ENCODE measurements at regions not wholly inside any gene's neighbourhood (a gene's known extent, or its start where the extent isn't known, plus 50 kb on each side); places are given as distances from the start of the nearest gene placed in this dataset.
"Not testable (repeated sequence)": the region's sequence is repeated elsewhere in the genome, so short reads cannot be mapped to it uniquely, and the experiment has no call there.

DNA sequence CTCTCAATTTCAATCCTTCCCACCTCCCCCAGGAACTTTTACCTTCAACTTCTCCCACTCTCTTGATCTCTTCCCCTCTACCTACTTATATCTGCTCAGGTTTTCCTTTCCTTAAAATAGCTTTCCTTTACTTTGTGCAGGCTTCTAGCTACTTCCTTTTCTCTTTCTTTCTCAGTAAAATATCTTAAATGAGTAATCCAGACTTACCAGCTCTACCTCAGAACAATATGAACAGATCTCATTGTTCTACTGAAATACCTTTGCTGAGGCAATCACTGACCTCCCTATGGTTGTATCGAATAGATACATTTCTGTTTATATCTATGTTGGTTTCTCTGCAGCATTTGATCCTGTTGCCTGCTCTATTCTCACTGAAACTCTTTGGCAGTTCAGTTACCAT is 86.7 kb upstream of the WDR44 start:
- no peak overlapping the region for H3K27ac ChIP-seq (ENCODE audit: low read depth in 1 of 2, low read length in 1 of 2)
- H3K4me1 ChIP-seq (ENCODE audit: control insufficient read depth in 2 of 2, insufficient read depth in 2 of 2, low read length in 2 of 2): no peaks in the 10 kb centered on the region
- H3K4me3 ChIP-seq (ENCODE audit: low read length in 2 of 2): no peak overlapping the region
- WGBS: 94% methylated on average over 1 of the region's 1 CpG
- H3K36me3 ChIP-seq (ENCODE audit: control insufficient read depth in 2 of 2, insufficient read depth in 2 of 2, low read length in 1 of 2): no peaks in the 10 kb centered on the region
- no peaks in the 10 kb centered on the region for H3K27me3 ChIP-seq (ENCODE audit: control insufficient read depth in 2 of 2, insufficient read depth in 1 of 2, low read length in 1 of 2)
- DNase-seq (ENCODE audit: low read depth in 6 of 9, low spot score in 9 of 9): no peak
- no peaks in the 10 kb centered on the region for H3K9me3 ChIP-seq (ENCODE audit: control insufficient read depth in 2 of 2, insufficient read depth in 1 of 2, low read length in 1 of 2)

DNA sequence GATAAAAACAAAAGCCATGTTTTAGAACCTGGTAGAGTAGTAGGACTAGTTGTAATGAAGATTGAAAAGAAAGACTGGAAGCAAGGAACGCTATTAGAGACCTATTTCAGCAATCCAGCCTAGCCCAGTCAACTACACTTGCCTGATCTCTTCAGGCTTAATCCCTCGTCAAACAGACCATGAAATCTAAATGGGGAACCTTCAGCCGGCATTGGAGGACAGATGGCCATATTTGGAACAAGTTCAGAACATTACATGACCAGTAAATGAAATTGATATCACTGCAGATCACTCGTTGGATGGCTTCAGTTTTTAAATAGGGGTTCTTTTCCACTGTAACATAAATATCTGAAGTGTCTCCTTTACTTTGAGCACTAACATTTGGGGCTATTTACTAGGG is 84.8 kb upstream of the WDR44 start:
- no peaks in the 10 kb centered on the region for H3K36me3 ChIP-seq (ENCODE audit: control insufficient read depth in 2 of 2, insufficient read depth in 2 of 2, low read length in 1 of 2)
- H3K27me3 ChIP-seq (ENCODE audit: control insufficient read depth in 2 of 2, insufficient read depth in 1 of 2, low read length in 1 of 2): no peaks in the 10 kb centered on the region
- no peaks in the 10 kb centered on the region for H3K4me1 ChIP-seq (ENCODE audit: control insufficient read depth in 2 of 2, insufficient read depth in 2 of 2, low read length in 2 of 2)
- H3K4me3 ChIP-seq (ENCODE audit: low read length in 2 of 2): no peak overlapping the region
- 91% methylated on average over 4 of the region's 4 CpGs for WGBS
- no peaks in the 10 kb centered on the region for H3K9me3 ChIP-seq (ENCODE audit: control insufficient read depth in 2 of 2, insufficient read depth in 1 of 2, low read length in 1 of 2)
- H3K27ac ChIP-seq (ENCODE audit: low read depth in 1 of 2, low read length in 1 of 2): no peak overlapping the region
- no peak for DNase-seq (ENCODE audit: low read depth in 6 of 9, low spot score in 9 of 9)

DNA sequence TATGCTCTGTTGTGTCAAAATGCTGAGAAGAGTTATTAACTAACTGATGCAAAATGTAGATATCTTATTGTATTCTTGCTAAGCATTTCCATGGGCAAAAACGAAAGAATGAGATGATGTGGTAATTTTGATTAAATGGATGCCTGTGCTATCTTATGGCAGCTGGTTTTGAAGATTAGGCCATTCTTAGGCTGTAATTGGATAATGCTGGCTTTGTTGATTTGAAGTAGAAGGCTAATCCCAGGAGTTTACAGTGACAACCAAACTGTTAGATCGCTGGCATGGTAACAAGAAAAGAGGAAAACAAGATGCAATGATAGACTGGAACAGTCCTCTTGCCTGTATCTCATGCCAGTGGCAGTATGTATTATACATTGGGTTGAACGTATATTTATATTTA is 74.1 kb upstream of the WDR44 start:
- no peak for DNase-seq (ENCODE audit: low read depth in 6 of 9, low spot score in 9 of 9)
- H3K9me3 ChIP-seq (ENCODE audit: control insufficient read depth in 2 of 2, insufficient read depth in 1 of 2, low read length in 1 of 2): no peaks in the 10 kb centered on the region
- no peaks in the 10 kb centered on the region for H3K27me3 ChIP-seq (ENCODE audit: control insufficient read depth in 2 of 2, insufficient read depth in 1 of 2, low read length in 1 of 2)
- no peak overlapping the region for H3K4me3 ChIP-seq (ENCODE audit: low read length in 2 of 2)
- no peaks in the 10 kb centered on the region for H3K4me1 ChIP-seq (ENCODE audit: control insufficient read depth in 2 of 2, insufficient read depth in 2 of 2, low read length in 2 of 2)
- WGBS: 92% methylated on average over 3 of the region's 3 CpGs
- H3K27ac ChIP-seq (ENCODE audit: low read depth in 1 of 2, low read length in 1 of 2): no peak overlapping the region
- H3K36me3 ChIP-seq (ENCODE audit: control insufficient read depth in 2 of 2, insufficient read depth in 2 of 2, low read length in 1 of 2): no peaks in the 10 kb centered on the region

DNA sequence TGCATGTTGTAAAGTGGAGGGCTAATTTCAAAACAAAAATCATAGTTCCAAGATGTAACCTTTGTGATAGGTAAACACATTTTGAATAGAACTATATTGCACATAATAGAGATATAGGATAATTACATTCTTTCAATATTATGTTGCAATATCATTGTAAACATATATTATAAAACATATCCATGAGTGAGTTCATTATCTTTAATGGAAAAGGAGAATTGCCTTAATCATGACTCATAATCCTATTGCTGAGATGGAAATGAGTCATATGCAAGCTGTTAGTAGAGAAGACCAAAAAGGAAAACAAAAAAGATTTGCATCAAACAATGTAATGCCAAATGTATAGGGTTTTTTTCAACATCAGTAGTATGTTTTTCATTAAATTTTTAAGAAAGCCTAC is 73.7 kb upstream of the WDR44 start:
- H3K4me1 ChIP-seq (ENCODE audit: control insufficient read depth in 2 of 2, insufficient read depth in 2 of 2, low read length in 2 of 2): no peaks in the 10 kb centered on the region

DNA sequence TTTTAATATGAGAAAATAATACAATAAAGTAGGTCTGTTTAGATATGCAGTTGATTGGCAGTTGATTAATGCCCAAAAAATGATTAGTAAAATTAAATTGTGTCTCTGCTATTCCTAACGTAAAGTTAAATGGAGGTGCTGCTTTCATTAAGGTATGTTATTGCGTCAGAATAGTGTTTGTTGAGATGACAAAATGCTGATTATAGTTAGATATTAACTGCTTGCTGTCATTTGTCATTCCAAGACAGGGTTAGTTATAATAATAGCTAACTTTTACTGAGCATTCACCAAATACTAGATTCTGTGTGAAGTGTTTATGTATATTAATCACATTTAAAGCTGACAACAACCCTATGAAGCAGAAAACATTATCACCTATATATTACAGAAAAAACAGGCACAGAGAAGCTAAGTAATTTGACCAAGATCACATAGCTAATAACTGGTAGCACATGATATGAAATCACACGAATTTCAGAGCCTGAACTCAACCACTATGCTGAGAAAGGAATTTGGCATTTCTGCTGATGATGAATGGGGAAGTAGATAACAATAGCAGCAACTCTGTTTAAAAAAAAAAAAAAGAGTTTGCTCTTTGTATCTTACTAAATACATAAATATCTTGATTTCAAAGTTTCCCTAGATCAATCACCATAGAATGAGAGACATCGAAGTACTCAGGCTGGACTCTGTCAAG is 59.7 kb upstream of the WDR44 start:
- no peak overlapping the region for H3K27ac ChIP-seq (ENCODE audit: low read depth in 1 of 2, low read length in 1 of 2)
- H3K36me3 ChIP-seq (ENCODE audit: control insufficient read depth in 2 of 2, insufficient read depth in 2 of 2, low read length in 1 of 2): no peaks in the 10 kb centered on the region
- no peak for DNase-seq (ENCODE audit: low read depth in 6 of 9, low spot score in 9 of 9)
- no peaks in the 10 kb centered on the region for H3K9me3 ChIP-seq (ENCODE audit: control insufficient read depth in 2 of 2, insufficient read depth in 1 of 2, low read length in 1 of 2)
- WGBS: 73% methylated on average over 4 of the region's 4 CpGs
- H3K4me1 ChIP-seq (ENCODE audit: control insufficient read depth in 2 of 2, insufficient read depth in 2 of 2, low read length in 2 of 2): no peaks in the 10 kb centered on the region
- no peak overlapping the region for H3K4me3 ChIP-seq (ENCODE audit: low read length in 2 of 2)
- H3K27me3 ChIP-seq (ENCODE audit: control insufficient read depth in 2 of 2, insufficient read depth in 1 of 2, low read length in 1 of 2): no peaks in the 10 kb centered on the region

More for the DNA sequence above, 73.7 kb upstream of the WDR44 start:
- no peak for DNase-seq (ENCODE audit: low read depth in 6 of 9, low spot score in 9 of 9)
- no peak overlapping the region for H3K27ac ChIP-seq (ENCODE audit: low read depth in 1 of 2, low read length in 1 of 2)
- no peaks in the 10 kb centered on the region for H3K36me3 ChIP-seq (ENCODE audit: control insufficient read depth in 2 of 2, insufficient read depth in 2 of 2, low read length in 1 of 2)
- no peaks in the 10 kb centered on the region for H3K9me3 ChIP-seq (ENCODE audit: control insufficient read depth in 2 of 2, insufficient read depth in 1 of 2, low read length in 1 of 2)
- no peaks in the 10 kb centered on the region for H3K27me3 ChIP-seq (ENCODE audit: control insufficient read depth in 2 of 2, insufficient read depth in 1 of 2, low read length in 1 of 2)
- no peak overlapping the region for H3K4me3 ChIP-seq (ENCODE audit: low read length in 2 of 2)

DNA sequence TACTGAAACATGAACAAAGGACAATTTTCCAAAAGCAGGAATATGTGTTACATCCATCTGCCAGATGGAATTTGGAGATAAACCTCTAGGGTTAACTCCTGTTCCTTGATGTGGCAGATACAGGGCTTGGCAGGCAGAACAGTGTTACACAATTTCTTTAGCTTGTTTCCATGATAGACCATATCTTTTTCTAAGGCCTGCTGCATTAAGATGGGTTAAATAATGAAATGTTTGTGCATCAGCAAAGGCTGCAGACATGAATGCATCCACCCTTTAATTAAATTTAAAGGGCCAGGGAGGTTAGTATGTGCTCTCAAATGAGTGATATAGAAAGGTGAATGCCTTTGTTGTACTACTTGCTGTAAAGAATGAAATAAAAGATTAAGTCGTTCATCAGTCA is 50.1 kb upstream of the WDR44 start:
- H3K4me1 ChIP-seq (ENCODE audit: control insufficient read depth in 2 of 2, insufficient read depth in 2 of 2, low read length in 2 of 2); DNase-seq (ENCODE audit: low read depth in 6 of 9, low spot score in 9 of 9); H3K9me3 ChIP-seq (ENCODE audit: control insufficient read depth in 2 of 2, insufficient read depth in 1 of 2, low read length in 1 of 2); H3K27ac ChIP-seq (ENCODE audit: low read depth in 1 of 2, low read length in 1 of 2); H3K27me3 ChIP-seq (ENCODE audit: control insufficient read depth in 2 of 2, insufficient read depth in 1 of 2, low read length in 1 of 2); H3K36me3 ChIP-seq (ENCODE audit: control insufficient read depth in 2 of 2, insufficient read depth in 2 of 2, low read length in 1 of 2); H3K4me3 ChIP-seq (ENCODE audit: low read length in 2 of 2): not testable (repeated sequence)
- WGBS: 98% methylated on average over 1 of the region's 1 CpG
